ENCODE measurements at regions not wholly inside any gene's neighbourhood (a gene's known extent, or its start where the extent isn't known, plus 50 kb on each side); places are given as distances from the start of the nearest gene placed in this dataset.
"Not testable (repeated sequence)": the region's sequence is repeated elsewhere in the genome, so short reads cannot be mapped to it uniquely, and the experiment has no call there.

DNA sequence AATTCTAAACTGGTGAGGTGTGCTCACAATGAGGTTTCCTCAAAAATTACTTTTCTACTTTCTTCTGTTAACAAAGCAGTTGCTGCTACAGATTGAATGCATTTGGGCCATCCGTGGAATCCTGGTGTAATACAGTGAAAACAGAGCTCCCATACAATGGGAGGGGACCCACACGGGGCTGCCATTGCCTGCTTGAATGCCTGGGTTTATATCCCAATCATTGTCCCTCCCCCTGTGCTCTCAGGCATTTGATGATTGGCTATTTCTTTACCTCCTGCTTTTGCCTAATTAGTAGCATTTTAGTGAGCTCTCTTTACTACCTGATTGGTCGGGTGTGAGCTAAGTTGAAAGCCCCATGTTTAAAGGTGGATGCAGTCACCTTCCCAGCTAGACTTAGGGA is 52.9 kb upstream of the CSF1 start:
- not testable (repeated sequence) for H3K4me1 ChIP-seq (ENCODE audit: insufficient read depth, low read length); H3K4me3 ChIP-seq (ENCODE audit: low read depth in 1 of 2, low read length in 2 of 2); H3K27me3 ChIP-seq (ENCODE audit: control insufficient read depth in 1 of 2, insufficient read depth in 2 of 2, low read length in 2 of 2); H3K9ac ChIP-seq (ENCODE audit: low read length); H3K27ac ChIP-seq (ENCODE audit: low read depth, low read length); H3K36me3 ChIP-seq (ENCODE audit: insufficient read depth, low read length); H3K9me3 ChIP-seq (ENCODE audit: low read length)

DNA sequence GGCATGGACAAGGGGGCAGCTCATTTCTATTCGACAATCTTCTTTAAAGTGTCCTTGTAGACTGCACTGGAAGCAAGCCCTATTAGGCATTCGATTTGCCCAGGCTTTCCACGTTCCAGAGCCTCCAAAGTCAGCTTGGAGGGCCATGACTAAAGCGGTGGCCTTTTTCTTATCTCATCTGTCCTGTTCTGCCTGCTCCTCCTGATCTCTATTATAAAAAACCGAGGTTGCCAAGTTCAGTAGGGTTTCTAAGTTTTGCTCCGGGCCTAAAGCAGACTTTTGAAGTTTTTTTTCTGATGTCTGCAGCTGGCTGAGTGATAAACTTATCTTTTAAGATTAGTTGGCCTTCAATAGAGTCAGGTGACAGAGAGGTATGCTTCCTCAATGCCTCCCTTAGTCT is 54.7 kb upstream of the CSF1 start:
- not testable (repeated sequence) for H3K9me3 ChIP-seq (ENCODE audit: low read length); H3K4me3 ChIP-seq (ENCODE audit: low read depth in 1 of 2, low read length in 2 of 2); H3K36me3 ChIP-seq (ENCODE audit: insufficient read depth, low read length); H3K27me3 ChIP-seq (ENCODE audit: control insufficient read depth in 1 of 2, insufficient read depth in 2 of 2, low read length in 2 of 2); H3K4me1 ChIP-seq (ENCODE audit: insufficient read depth, low read length); H3K9ac ChIP-seq (ENCODE audit: low read length); H3K27ac ChIP-seq (ENCODE audit: low read depth, low read length)

DNA sequence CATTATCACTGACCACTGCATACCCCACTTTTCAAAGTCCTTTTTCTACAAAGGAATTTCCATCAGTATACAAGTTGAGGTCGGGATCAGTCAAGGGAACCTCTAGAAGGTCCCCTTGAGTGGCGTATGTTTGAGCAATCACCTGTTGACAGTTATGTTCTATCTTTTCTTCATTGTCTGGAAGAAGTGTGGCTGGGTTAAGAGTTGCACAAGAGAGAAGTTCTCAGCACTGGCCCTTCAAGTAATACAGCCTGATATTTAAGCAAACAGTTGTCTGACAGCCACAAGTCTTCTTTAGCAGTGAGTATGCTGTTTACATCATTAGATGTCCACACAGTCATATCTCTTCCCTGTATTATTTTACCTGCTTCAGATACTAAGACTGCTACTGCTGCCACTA is 56.7 kb upstream of the CSF1 start:
- H3K9ac ChIP-seq (ENCODE audit: low read length); H3K9me3 ChIP-seq (ENCODE audit: low read length); H3K4me1 ChIP-seq (ENCODE audit: insufficient read depth, low read length); H3K36me3 ChIP-seq (ENCODE audit: insufficient read depth, low read length); H3K27me3 ChIP-seq (ENCODE audit: control insufficient read depth in 1 of 2, insufficient read depth in 2 of 2, low read length in 2 of 2); H3K4me3 ChIP-seq (ENCODE audit: low read depth in 1 of 2, low read length in 2 of 2); H3K27ac ChIP-seq (ENCODE audit: low read depth, low read length): not testable (repeated sequence)

DNA sequence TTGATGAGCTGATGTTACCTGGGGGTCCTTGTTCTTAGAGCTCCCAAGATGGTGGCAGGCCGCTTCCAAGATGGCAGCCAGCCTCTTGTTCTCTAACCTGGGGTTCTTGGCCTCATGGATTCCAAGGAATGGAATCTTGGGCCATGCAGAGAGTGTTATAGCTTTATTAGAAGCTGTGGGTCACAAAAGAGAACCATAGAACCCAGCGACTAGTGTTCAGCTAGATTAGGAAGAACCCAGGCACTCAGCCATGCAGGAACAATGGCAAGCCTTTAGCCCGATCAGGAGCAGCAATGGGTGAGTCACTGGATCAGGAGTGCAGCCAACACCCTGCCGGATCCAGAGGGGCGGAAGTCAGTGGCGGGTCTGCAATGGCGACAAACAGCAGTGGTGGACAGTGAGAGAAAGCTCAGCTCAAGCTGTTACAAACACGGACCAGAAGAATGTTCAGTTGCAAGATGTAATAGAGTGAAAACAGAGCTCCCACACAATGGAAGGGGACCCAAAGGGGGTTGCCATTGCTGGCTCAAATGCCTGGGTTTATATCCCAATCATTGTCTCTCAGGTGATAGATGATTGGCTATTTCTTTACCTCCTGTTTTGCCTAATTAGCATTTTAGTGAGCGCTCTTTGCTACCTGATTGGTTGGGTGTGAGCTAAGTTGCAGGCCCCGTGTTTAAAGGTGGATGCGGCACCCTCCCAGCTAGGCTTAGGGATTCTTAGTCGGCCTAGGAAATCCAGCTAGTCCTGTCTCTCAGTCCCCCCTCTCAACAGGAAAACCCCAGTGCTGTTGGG is 58.2 kb upstream of the CSF1 start:
- not testable (repeated sequence) for H3K9ac ChIP-seq (ENCODE audit: low read length)

DNA sequence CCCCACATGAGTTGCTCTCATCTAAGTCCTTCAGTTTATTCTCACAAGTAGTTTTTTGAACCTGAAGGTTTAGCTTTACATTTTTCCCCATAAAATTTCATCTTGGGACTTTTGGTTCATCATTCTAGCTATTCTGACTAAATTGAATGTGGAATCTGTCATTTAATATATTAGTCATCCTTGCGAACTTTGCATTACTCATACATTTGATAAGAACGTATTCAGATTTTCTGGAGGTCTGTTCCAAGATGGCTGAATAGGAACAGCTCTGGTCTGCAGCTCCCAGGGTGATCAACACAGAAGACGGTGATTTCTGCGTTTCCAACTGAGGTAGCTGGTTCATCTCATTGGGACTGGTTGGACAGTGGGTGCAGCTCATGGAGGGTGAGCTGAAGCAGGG is 59.8 kb upstream of the CSF1 start:
- Histone ChIP-seq H3K4me1 (ENCODE audit: insufficient read depth, low read length) (no peaks in the 10 kb centered on the region), H3K36me3 (ENCODE audit: insufficient read depth, low read length) (no peaks in the 10 kb centered on the region), H3K27ac (ENCODE audit: low read depth, low read length) (no peak overlapping the region), H3K9me3 (ENCODE audit: low read length) (no peaks in the 10 kb centered on the region), H3K27me3 (ENCODE audit: control insufficient read depth in 1 of 2, insufficient read depth in 2 of 2, low read length in 2 of 2) (no peaks in the 10 kb centered on the region), H3K9ac (ENCODE audit: low read length) (no peak overlapping the region), H3K4me3 (ENCODE audit: low read depth in 1 of 2, low read length in 2 of 2) (no peak overlapping the region)

More for the DNA sequence above, 58.2 kb upstream of the CSF1 start:
- H3K4me1 ChIP-seq (ENCODE audit: insufficient read depth, low read length); H3K36me3 ChIP-seq (ENCODE audit: insufficient read depth, low read length); H3K9me3 ChIP-seq (ENCODE audit: low read length); H3K27me3 ChIP-seq (ENCODE audit: control insufficient read depth in 1 of 2, insufficient read depth in 2 of 2, low read length in 2 of 2); H3K27ac ChIP-seq (ENCODE audit: low read depth, low read length); H3K4me3 ChIP-seq (ENCODE audit: low read depth in 1 of 2, low read length in 2 of 2): not testable (repeated sequence)

DNA sequence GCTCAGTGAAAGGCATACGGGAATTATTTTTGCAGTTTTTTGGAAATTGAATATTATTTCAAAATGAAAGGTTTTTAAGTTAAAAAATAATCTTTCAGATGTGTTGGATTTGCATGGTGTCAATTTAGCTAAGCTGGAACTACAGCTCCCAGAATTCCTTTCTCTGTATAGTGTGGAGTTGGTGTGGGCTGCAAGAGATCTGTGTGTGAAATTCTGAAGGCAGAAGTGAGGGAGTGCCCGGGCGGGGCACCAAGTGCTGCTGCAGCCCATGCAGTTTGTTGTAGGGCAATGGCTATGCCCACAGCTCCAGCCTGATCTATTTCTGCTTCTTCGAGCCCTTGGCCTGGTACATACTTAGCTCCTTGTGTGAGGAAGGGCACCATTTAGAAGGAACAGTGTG is 60.5 kb upstream of the CSF1 start:
- Histone ChIP-seq H3K27me3 (ENCODE audit: control insufficient read depth in 1 of 2, insufficient read depth in 2 of 2, low read length in 2 of 2) (no peaks in the 10 kb centered on the region), H3K9me3 (ENCODE audit: low read length) (no peaks in the 10 kb centered on the region), H3K4me1 (ENCODE audit: insufficient read depth, low read length) (no peaks in the 10 kb centered on the region), H3K9ac (ENCODE audit: low read length) (no peak overlapping the region), H3K4me3 (ENCODE audit: low read depth in 1 of 2, low read length in 2 of 2) (no peak overlapping the region), H3K36me3 (ENCODE audit: insufficient read depth, low read length) (no peaks in the 10 kb centered on the region), H3K27ac (ENCODE audit: low read depth, low read length) (no peak overlapping the region)

DNA sequence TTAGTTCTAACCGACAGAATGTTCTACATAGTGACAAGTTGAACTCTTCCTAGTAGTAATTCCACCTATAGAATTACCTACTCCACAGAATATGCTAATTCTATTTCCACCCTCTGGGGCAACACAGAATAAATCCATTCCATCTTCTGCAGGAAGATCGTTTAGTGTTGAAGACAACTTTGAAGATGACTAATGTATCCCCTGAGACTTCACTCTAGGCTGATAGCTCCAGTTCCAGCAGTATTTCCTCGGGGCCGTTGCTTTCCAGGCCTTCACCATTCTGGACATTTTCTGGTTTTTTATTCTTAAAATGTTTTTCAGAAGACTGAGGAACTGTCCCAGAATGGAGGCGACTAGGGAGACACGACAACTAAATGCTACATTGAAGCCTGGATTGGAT is 61.0 kb upstream of the CSF1 start:
- Histone ChIP-seq H3K4me3 (ENCODE audit: low read depth in 1 of 2, low read length in 2 of 2) (no peak overlapping the region), H3K9ac (ENCODE audit: low read length) (no peak overlapping the region), H3K27ac (ENCODE audit: low read depth, low read length) (no peak overlapping the region), H3K9me3 (ENCODE audit: low read length) (no peaks in the 10 kb centered on the region), H3K36me3 (ENCODE audit: insufficient read depth, low read length) (no peaks in the 10 kb centered on the region), H3K4me1 (ENCODE audit: insufficient read depth, low read length) (no peaks in the 10 kb centered on the region), H3K27me3 (ENCODE audit: control insufficient read depth in 1 of 2, insufficient read depth in 2 of 2, low read length in 2 of 2) (no peaks in the 10 kb centered on the region)

DNA sequence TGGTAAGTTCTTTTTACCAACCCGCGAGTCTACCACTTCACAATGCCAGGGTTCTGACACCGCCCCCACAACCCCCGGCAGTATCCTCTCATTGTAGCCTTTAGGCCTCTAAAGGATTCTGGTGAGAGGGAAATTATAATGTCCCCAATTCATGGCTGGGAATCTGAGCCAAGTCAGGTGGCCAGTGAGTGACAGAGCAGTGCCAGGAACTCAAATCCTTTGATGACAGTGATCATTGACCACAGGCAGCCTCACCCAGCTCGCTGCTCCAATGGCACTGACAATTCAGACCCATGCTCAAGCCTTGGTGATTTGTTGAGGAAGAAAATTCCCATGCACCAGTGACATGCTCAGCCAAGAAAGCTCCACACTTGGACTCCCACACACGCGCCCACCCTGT is 63.4 kb upstream of the CSF1 start:
- Histone ChIP-seq H3K27ac (ENCODE audit: low read depth, low read length) (no peak overlapping the region), H3K9ac (ENCODE audit: low read length) (no peak overlapping the region), H3K9me3 (ENCODE audit: low read length) (no peaks in the 10 kb centered on the region), H3K27me3 (ENCODE audit: control insufficient read depth in 1 of 2, insufficient read depth in 2 of 2, low read length in 2 of 2) (no peaks in the 10 kb centered on the region), H3K4me3 (ENCODE audit: low read depth in 1 of 2, low read length in 2 of 2) (no peak overlapping the region), H3K36me3 (ENCODE audit: insufficient read depth, low read length) (no peaks in the 10 kb centered on the region), H3K4me1 (ENCODE audit: insufficient read depth, low read length) (no peaks in the 10 kb centered on the region)

DNA sequence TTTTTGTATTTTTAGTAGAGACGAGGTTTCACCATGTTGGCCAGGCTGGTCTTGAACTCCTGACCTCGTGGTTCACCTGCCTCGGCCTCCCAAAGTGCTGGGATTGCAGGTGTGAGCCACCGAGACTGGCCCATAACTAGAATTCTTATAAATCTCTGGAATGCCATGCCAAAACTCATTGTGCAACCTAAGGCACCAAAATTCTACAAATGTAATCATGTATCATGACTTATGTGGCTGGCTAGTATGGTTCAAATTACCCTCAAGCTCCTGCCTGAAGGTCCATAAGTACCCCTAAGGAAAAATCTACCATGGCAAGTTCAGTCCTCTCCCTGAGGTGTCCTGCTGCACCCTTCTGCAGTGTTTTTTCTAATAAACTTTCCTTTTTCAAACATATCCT is 63.8 kb upstream of the CSF1 start:
- Histone ChIP-seq H3K9me3 (ENCODE audit: low read length) (no peaks in the 10 kb centered on the region), H3K9ac (ENCODE audit: low read length) (no peak overlapping the region), H3K27me3 (ENCODE audit: control insufficient read depth in 1 of 2, insufficient read depth in 2 of 2, low read length in 2 of 2) (no peaks in the 10 kb centered on the region), H3K27ac (ENCODE audit: low read depth, low read length) (no peak overlapping the region), H3K4me1 (ENCODE audit: insufficient read depth, low read length) (no peaks in the 10 kb centered on the region), H3K4me3 (ENCODE audit: low read depth in 1 of 2, low read length in 2 of 2) (no peak overlapping the region), H3K36me3 (ENCODE audit: insufficient read depth, low read length) (no peaks in the 10 kb centered on the region)

DNA sequence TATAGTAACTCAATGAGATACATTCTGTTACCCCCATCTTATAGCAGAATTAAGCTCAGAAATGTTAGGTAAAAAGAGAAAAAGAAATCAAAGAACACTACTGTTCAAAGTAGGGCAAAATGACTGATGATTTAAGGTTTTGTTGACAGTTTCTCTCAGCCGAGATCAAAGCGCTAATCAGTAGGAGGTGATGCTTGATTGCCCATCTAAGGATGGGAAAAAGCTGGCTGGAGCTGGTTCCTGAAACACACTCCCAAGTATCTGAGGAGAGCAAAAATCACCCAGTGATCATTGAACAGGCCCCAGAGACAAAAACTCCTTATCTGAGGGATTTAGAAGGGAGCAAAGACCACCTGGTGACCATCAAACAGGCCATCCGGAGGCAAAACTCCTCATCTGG is 64.5 kb upstream of the CSF1 start:
- Histone ChIP-seq H3K9ac (ENCODE audit: low read length) (no peak overlapping the region), H3K9me3 (ENCODE audit: low read length) (no peaks in the 10 kb centered on the region), H3K36me3 (ENCODE audit: insufficient read depth, low read length) (no peaks in the 10 kb centered on the region), H3K27ac (ENCODE audit: low read depth, low read length) (no peak overlapping the region), H3K4me1 (ENCODE audit: insufficient read depth, low read length) (no peaks in the 10 kb centered on the region), H3K27me3 (ENCODE audit: control insufficient read depth in 1 of 2, insufficient read depth in 2 of 2, low read length in 2 of 2) (no peaks in the 10 kb centered on the region), H3K4me3 (ENCODE audit: low read depth in 1 of 2, low read length in 2 of 2) (no peak overlapping the region)

DNA sequence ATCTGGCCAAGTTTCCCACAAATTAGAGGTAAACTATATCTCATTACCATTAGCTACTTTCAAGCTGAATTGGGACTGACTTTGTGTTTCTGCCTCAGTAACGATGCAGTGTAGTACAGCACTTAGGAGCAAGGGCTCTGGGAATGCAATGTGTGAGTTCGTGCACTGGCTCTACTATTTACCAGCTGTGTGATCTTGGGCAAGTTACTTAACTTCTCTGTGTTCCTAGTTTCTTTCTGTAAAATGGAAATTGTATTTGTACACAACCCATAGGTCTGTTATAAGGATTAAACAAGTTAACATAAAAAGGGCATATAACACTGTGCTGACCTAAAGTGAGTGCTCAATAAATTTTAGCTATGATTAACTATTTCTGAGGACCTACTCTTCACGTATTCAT is 65.0 kb upstream of the CSF1 start:
- H3K4me1 ChIP-seq (ENCODE audit: insufficient read depth, low read length): no peaks in the 10 kb centered on the region
- no peak overlapping the region for H3K9ac ChIP-seq (ENCODE audit: low read length)
- H3K4me3 ChIP-seq (ENCODE audit: low read depth in 1 of 2, low read length in 2 of 2): no peak overlapping the region
- H3K27ac ChIP-seq (ENCODE audit: low read depth, low read length): no peak overlapping the region
- H3K36me3 ChIP-seq (ENCODE audit: insufficient read depth, low read length): no peaks in the 10 kb centered on the region
- H3K9me3 ChIP-seq (ENCODE audit: low read length): no peaks in the 10 kb centered on the region
- H3K27me3 ChIP-seq (ENCODE audit: control insufficient read depth in 1 of 2, insufficient read depth in 2 of 2, low read length in 2 of 2): no peaks in the 10 kb centered on the region

DNA sequence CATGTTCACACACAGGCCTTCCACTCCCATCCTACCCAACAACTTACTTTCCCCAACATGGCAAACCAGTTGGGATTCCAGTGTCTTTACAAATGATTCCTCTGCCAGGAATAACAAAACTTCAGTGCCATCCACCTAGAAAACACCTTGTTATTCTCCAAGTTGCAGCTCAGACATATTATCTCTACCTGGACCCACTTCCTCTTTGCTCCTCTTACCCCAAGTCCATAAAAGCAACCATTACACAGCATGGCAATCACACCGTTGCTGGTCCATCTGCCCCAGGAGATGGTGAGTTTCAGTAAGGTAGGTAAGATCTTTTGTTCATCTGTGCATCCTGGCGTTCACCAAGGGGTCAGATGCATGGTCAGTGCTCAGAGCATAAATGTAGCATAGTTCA is 66.0 kb upstream of the CSF1 start:
- no peaks in the 10 kb centered on the region for H3K36me3 ChIP-seq (ENCODE audit: insufficient read depth, low read length)
- H3K9me3 ChIP-seq (ENCODE audit: low read length): no peaks in the 10 kb centered on the region
- no peaks in the 10 kb centered on the region for H3K4me1 ChIP-seq (ENCODE audit: insufficient read depth, low read length)
- H3K27ac ChIP-seq (ENCODE audit: low read depth, low read length): no peak overlapping the region
- no peaks in the 10 kb centered on the region for H3K27me3 ChIP-seq (ENCODE audit: control insufficient read depth in 1 of 2, insufficient read depth in 2 of 2, low read length in 2 of 2)
- no peak overlapping the region for H3K4me3 ChIP-seq (ENCODE audit: low read depth in 1 of 2, low read length in 2 of 2)
- no peak overlapping the region for H3K9ac ChIP-seq (ENCODE audit: low read length)
